HEK293 (cell line): ENCODE measurements at regions not wholly inside any gene's neighbourhood (a gene's known extent, or its start where the extent isn't known, plus 50 kb on each side); places are given as distances from the start of the nearest gene placed in this dataset.
"Not testable (repeated sequence)": the region's sequence is repeated elsewhere in the genome, so short reads cannot be mapped to it uniquely, and the experiment has no call there.

Source experiments
- CTCF ChIA-PET: fragments of 350-600 bp; formaldehyde crosslinking; extraction: SDS; loops from one replicate; lab custom pipeline; 2021; ENCODE audit warnings: antibody characterized with exemption; lab: Yijun Ruan, JAX
- POLR2A ChIA-PET: fragments of 300-600 bp; formaldehyde crosslinking; extraction: SDS; loops from one replicate; lab custom pipeline; 2020; ENCODE audit warnings: antibody characterized with exemption, inconsistent platforms; lab: Yijun Ruan, JAX
- H3K27ac ChIP-seq: fragments of 200-500 bp; sonication (Bioruptor generic); 2 replicates; pipeline ENCODE4 v1.5.1; 2014; ENCODE audit warnings: low read depth, low read length, control low read depth, inconsistent platforms; ENCODE audit errors: extremely low read depth
- H3K36me3 ChIP-seq, 2 experiments: fragments of 200-500 bp in 1 of 2; sonication (Bioruptor generic) in 1 of 2; 1 replicate in 1 of 2; 2 replicates in 1 of 2; pipeline ENCODE4 v1.5.1; 2014 to 2017; ENCODE audit warnings: inconsistent platforms in 2 of 2, low read length in 2 of 2; ENCODE audit not compliant: control insufficient read depth in 2 of 2, insufficient read depth in 1 of 2
- H3K4me1 ChIP-seq: fragments of 200-500 bp; sonication (Bioruptor generic); 2 replicates; pipeline ENCODE4 v1.5.1; 2014; ENCODE audit warnings: mild to moderate bottlenecking, low read length, inconsistent platforms; ENCODE audit not compliant: control insufficient read depth, insufficient read depth
- H3K4me3 ChIP-seq: 2 replicates; pipeline ENCODE4 v1.5.1; 2011; ENCODE audit warnings: low read depth, mild to moderate bottlenecking, control low read depth, low read length, moderate library complexity
- H3K9me3 ChIP-seq: fragments of 200-500 bp; sonication (Bioruptor generic); 2 replicates; pipeline ENCODE4 v1.5.1; 2014; ENCODE audit warnings: low read depth, low read length, inconsistent platforms; ENCODE audit not compliant: control insufficient read depth, insufficient read depth
- HIC1 ChIP-seq: fragments of 450-650 bp; formaldehyde crosslinking; IDR thresholded peaks from 2 replicates; pipeline ENCODE4 v1.5.1; 2016; ENCODE audit warnings: missing biosample characterization, missing genetic modification characterization
- KLF8 ChIP-seq: fragments of 450-650 bp; formaldehyde crosslinking; IDR thresholded peaks from 2 replicates; pipeline ENCODE4 v1.5.1; 2016; ENCODE audit warnings: missing biosample characterization, missing genetic modification characterization
- MZF1 ChIP-seq: fragments of 450-650 bp; formaldehyde crosslinking; IDR thresholded peaks from 2 replicates; pipeline ENCODE4 v1.5.1; 2017; ENCODE audit warnings: missing biosample characterization, missing genetic modification characterization, borderline replicate concordance
- REPIN1 ChIP-seq: fragments of 450-650 bp; formaldehyde crosslinking; IDR thresholded peaks from 2 replicates; pipeline ENCODE4 v1.5.1; 2017; ENCODE audit warnings: missing biosample characterization, missing genetic modification characterization, low read depth
- ZBTB17 ChIP-seq: fragments of 450-650 bp; formaldehyde crosslinking; IDR thresholded peaks from 2 replicates; pipeline ENCODE4 v1.5.1; 2016; ENCODE audit warnings: missing biosample characterization, missing genetic modification characterization
- ZNF248 ChIP-seq: fragments of 450-650 bp; formaldehyde crosslinking; IDR thresholded peaks from 2 replicates; pipeline ENCODE4 v1.5.1; 2017; ENCODE audit warnings: missing biosample characterization, missing genetic modification characterization
- ZNF302 ChIP-seq: fragments of 450-650 bp; formaldehyde crosslinking; IDR thresholded peaks from 2 replicates; pipeline ENCODE4 v1.5.1; 2016; ENCODE audit warnings: missing biosample characterization, missing genetic modification characterization, low read depth
- ZNF335 ChIP-seq: fragments of 450-650 bp; formaldehyde crosslinking; conservative IDR thresholded peaks from 2 replicates; pipeline ENCODE4 v1.5.1; 2016; ENCODE audit warnings: missing biosample characterization, missing genetic modification characterization
- ZNF350 ChIP-seq: fragments of 450-650 bp; formaldehyde crosslinking; IDR thresholded peaks from 2 replicates; pipeline ENCODE4 v1.5.0; 2017; ENCODE audit warnings: missing biosample characterization, mild to moderate bottlenecking, missing genetic modification characterization
- ZNF514 ChIP-seq: fragments of 450-650 bp; formaldehyde crosslinking; IDR thresholded peaks from 2 replicates; pipeline ENCODE4 v1.5.1; 2016; ENCODE audit warnings: missing biosample characterization, missing genetic modification characterization
- ZNF530 ChIP-seq: fragments of 450-650 bp; formaldehyde crosslinking; IDR thresholded peaks from 2 replicates; pipeline ENCODE4 v1.5.1; 2016; ENCODE audit warnings: low read depth, missing biosample characterization, missing genetic modification characterization
- ZNF548 ChIP-seq: fragments of 450-650 bp; formaldehyde crosslinking; IDR thresholded peaks from 2 replicates; pipeline ENCODE4 v1.5.1; 2016; ENCODE audit warnings: missing biosample characterization, missing genetic modification characterization
- ZNF555 ChIP-seq: fragments of 450-650 bp; formaldehyde crosslinking; conservative IDR thresholded peaks from 2 replicates; pipeline ENCODE4 v1.5.1; 2017; ENCODE audit warnings: missing biosample characterization, mild to moderate bottlenecking, missing genetic modification characterization, inconsistent platforms
- ZNF624 ChIP-seq: fragments of 450-650 bp; formaldehyde crosslinking; IDR thresholded peaks from 2 replicates; pipeline ENCODE4 v1.5.1; 2017; ENCODE audit warnings: missing biosample characterization, missing genetic modification characterization
- ZNF670 ChIP-seq: fragments of 450-650 bp; formaldehyde crosslinking; IDR thresholded peaks from 2 replicates; pipeline ENCODE4 v1.5.1; 2016; ENCODE audit warnings: missing biosample characterization, missing genetic modification characterization, low read depth
- ZNF76 ChIP-seq: fragments of 450-650 bp; formaldehyde crosslinking; IDR thresholded peaks from 2 replicates; pipeline ENCODE4; 2016; ENCODE audit warnings: low read depth, missing biosample characterization, missing genetic modification characterization, borderline replicate concordance
- ZNF792 ChIP-seq: fragments of 450-650 bp; formaldehyde crosslinking; IDR thresholded peaks from 2 replicates; pipeline ENCODE4 v1.5.1; 2016; ENCODE audit warnings: missing biosample characterization, missing genetic modification characterization
- TF ChIP-seq, protein P1 (sequence below): fragments of 450-650 bp; formaldehyde crosslinking; IDR thresholded peaks from 2 replicates; pipeline ENCODE4 v1.5.1; 2017; ENCODE audit warnings: missing biosample characterization, missing genetic modification characterization
- TF ChIP-seq, protein P2 (sequence below): fragments of 450-650 bp; formaldehyde crosslinking; IDR thresholded peaks from 2 replicates; pipeline ENCODE4 v1.5.0; 2017; ENCODE audit warnings: missing biosample characterization, missing genetic modification characterization, borderline replicate concordance

DNA sequence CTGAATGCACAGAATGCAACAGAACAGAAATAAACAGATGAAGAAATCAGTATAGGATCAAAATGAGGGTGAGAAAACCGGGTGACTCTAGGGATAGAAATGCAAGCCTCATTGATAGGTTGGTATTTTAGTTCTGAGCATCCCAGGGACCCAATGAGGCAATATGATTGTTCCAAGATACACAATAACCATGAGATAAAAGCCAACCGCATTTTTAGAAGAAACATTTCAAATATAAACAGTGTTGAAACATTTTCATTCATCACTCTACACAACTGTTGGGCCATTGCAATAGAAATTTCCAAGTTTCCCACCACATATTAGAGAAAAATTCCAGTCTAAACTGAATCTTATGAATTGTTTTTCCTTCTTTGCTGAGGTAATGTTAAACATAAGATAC, 452.3 kb upstream of the PTGER4 start:
- POLR2A ChIA-PET, result no interaction called here
- no peaks in the 10 kb centered on the region for H3K9me3 ChIP-seq
- no peaks in the 10 kb centered on the region for H3K36me3 ChIP-seq
- TF ChIP-seq ZNF555 (tag by site-specific recombination), result no peak
- TF ChIP-seq ZNF670, result no peak
- TF ChIP-seq HIC1 (tag by site-specific recombination), result no peak
- TF ChIP-seq ZBTB17 (tag by site-specific recombination), result no peak
- TF ChIP-seq, all 188 proteins: peak for 0
- Histone ChIP-seq H3K4me3 (no peak overlapping the region), H3K4me1 (no peaks in the 10 kb centered on the region), H3K27ac (no peak overlapping the region)
- CTCF ChIA-PET, result no interaction called here

GRCh38 chr5:40226906-40227305, 452.8 kb upstream of the PTGER4 start:
- ChIA-PET CTCF (no interaction called here), POLR2A (no interaction called here)
- H3K4me3 ChIP-seq, result no peak overlapping the region
- H3K9me3 ChIP-seq, result no peaks in the 10 kb centered on the region
- no peak overlapping the region for H3K27ac ChIP-seq
- no peaks in the 10 kb centered on the region for H3K36me3 ChIP-seq
- TF ChIP-seq ZNF350 (tag by site-specific recombination) (no peak), MZF1 (tag by site-specific recombination) (no peak), REPIN1 (tag by site-specific recombination) (no peak), ZNF792 (tag by site-specific recombination) (no peak), ZNF530 (tag by site-specific recombination) (no peak), ZNF335 (tag by site-specific recombination) (no peak), ZNF302 (tag by site-specific recombination) (no peak), ZNF248 (no peak), ZNF514 (no peak), ZNF76 (tag by site-specific recombination) (no peak), KLF8 (tag by site-specific recombination) (no peak), ZNF624 (tag by site-specific recombination) (no peak), ZNF548 (tag by site-specific recombination) (no peak)
- TF ChIP-seq, protein P1, sequence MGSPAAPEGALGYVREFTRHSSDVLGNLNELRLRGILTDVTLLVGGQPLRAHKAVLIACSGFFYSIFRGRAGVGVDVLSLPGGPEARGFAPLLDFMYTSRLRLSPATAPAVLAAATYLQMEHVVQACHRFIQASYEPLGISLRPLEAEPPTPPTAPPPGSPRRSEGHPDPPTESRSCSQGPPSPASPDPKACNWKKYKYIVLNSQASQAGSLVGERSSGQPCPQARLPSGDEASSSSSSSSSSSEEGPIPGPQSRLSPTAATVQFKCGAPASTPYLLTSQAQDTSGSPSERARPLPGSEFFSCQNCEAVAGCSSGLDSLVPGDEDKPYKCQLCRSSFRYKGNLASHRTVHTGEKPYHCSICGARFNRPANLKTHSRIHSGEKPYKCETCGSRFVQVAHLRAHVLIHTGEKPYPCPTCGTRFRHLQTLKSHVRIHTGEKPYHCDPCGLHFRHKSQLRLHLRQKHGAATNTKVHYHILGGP (tag by site-specific recombination), result no peak
- TF ChIP-seq, protein P2, sequence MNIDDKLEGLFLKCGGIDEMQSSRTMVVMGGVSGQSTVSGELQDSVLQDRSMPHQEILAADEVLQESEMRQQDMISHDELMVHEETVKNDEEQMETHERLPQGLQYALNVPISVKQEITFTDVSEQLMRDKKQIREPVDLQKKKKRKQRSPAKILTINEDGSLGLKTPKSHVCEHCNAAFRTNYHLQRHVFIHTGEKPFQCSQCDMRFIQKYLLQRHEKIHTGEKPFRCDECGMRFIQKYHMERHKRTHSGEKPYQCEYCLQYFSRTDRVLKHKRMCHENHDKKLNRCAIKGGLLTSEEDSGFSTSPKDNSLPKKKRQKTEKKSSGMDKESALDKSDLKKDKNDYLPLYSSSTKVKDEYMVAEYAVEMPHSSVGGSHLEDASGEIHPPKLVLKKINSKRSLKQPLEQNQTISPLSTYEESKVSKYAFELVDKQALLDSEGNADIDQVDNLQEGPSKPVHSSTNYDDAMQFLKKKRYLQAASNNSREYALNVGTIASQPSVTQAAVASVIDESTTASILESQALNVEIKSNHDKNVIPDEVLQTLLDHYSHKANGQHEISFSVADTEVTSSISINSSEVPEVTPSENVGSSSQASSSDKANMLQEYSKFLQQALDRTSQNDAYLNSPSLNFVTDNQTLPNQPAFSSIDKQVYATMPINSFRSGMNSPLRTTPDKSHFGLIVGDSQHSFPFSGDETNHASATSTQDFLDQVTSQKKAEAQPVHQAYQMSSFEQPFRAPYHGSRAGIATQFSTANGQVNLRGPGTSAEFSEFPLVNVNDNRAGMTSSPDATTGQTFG (tag by site-specific recombination), result no peak
- TF ChIP-seq, all 188 proteins: peak for 0
- H3K4me1 ChIP-seq, result no peaks in the 10 kb centered on the region

GRCh38 chr5:40225147-40225546, 454.6 kb upstream of the PTGER4 start:
- CTCF ChIA-PET, H3K4me3 ChIP-seq, H3K9me3 ChIP-seq, H3K4me1 ChIP-seq, POLR2A ChIA-PET, H3K36me3 ChIP-seq, H3K27ac ChIP-seq: not testable (repeated sequence)
